ENCODE measurements at regions not wholly inside any gene's neighbourhood (a gene's known extent, or its start where the extent isn't known, plus 50 kb on each side); places are given as distances from the start of the nearest gene placed in this dataset.

DNA sequence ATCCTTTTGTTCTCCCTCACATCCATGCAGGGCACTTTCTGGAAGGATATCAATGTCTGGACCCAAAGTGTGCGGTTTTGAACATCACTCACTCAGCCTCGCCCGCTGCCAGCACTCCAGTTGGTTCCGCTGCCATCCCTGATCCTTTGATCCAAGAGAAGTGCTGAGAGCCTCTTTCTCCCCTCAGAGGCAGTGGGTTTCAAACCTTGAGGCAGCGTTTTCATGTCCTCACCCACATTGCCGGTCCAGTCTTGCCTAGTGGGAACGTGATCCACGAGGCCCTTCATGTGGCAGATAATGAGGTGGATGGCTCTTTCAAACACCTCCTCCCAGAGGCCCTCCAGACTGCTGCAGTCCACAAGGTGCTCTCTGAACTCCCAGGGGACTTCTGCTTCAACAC is 122.2 kb downstream of the ACTL8 start:
- no peak overlapping the region for H3K4me3 ChIP-seq (ENCODE audit: low read depth, low read length)
- TF ChIP-seq, protein P1, sequence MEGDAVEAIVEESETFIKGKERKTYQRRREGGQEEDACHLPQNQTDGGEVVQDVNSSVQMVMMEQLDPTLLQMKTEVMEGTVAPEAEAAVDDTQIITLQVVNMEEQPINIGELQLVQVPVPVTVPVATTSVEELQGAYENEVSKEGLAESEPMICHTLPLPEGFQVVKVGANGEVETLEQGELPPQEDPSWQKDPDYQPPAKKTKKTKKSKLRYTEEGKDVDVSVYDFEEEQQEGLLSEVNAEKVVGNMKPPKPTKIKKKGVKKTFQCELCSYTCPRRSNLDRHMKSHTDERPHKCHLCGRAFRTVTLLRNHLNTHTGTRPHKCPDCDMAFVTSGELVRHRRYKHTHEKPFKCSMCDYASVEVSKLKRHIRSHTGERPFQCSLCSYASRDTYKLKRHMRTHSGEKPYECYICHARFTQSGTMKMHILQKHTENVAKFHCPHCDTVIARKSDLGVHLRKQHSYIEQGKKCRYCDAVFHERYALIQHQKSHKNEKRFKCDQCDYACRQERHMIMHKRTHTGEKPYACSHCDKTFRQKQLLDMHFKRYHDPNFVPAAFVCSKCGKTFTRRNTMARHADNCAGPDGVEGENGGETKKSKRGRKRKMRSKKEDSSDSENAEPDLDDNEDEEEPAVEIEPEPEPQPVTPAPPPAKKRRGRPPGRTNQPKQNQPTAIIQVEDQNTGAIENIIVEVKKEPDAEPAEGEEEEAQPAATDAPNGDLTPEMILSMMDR (IDR thresholded peaks at IDR 0.05; ENCODE audit: insufficient read depth, low read length) = no peak
- no peak for DNase-seq (ENCODE audit: low read depth)

DNA sequence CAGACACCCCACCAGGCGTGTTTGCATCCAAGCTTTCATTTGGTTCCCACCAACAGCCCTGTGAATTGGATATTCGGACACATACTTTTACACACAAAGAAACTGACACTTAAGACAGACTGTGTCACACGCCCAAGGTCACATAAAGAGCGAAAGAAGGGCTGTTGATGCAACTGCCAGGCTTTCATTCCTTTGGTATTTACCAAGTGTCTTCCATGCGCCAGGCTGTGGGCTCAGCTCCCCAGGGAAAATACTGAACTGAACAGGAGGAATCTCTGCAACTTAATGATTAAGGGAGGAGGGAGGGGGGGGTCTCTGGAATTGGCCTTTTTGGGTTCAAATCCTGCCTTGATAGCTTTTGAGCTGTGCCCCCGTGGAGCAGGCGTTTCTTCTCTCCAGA is 122.8 kb downstream of the ACTL8 start:
- TF ChIP-seq, protein P1 (IDR thresholded peaks at IDR 0.05; ENCODE audit: insufficient read depth, low read length) = no peak
- H3K4me3 ChIP-seq (ENCODE audit: low read depth, low read length) = no peak overlapping the region
- peak; percentile 22 for DNase-seq (ENCODE audit: low read depth)

DNA sequence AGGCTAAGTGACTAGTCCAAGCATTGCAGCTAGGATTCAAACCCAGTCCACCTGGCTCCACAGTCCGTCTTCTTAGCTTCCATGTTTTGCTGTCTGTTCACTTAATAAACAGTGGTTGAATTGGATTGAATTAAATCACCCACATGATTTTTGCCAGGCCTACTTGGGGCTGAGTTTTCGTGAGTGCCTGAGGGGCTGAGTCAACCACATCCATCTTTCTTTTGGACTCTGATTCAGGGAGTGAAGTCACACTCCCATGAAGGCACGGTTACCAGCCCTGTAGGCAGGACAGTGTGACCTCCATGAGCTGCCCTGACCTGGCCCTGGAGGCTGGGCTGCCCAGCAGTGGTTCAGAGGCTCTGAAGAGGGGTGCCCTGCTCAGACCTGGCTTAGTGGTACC is 123.7 kb downstream of the ACTL8 start:
- TF ChIP-seq, protein P1 (IDR thresholded peaks at IDR 0.05; ENCODE audit: insufficient read depth, low read length) = no peak
- no peak overlapping the region for H3K4me3 ChIP-seq (ENCODE audit: low read depth, low read length)
- peak; percentile 80 for DNase-seq (ENCODE audit: low read depth)

DNA sequence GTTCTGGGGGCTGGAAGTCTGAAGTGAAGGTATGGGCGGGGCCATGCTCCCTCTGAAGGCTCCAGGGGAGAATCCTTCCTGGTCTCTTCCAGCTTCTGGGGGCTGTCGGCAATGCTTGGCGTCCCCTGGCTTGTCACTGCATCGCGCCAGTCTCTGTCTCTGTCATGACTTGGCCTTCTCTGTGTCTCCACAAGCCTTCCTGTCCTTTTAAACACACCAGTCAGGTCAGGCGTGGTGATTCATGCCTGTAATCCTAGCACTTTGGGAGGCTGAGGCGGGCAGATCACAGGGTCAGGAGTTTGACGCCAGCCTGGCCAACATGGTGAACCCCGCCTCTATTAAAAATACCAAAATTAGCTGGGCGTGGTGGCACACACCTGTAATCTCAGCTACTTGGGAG is 125.3 kb downstream of the ACTL8 start:
- DNase-seq (ENCODE audit: low read depth) = no peak
- TF ChIP-seq, protein P1 (IDR thresholded peaks at IDR 0.05; ENCODE audit: insufficient read depth, low read length) = no peak
- no peak overlapping the region for H3K4me3 ChIP-seq (ENCODE audit: low read depth, low read length)

DNA sequence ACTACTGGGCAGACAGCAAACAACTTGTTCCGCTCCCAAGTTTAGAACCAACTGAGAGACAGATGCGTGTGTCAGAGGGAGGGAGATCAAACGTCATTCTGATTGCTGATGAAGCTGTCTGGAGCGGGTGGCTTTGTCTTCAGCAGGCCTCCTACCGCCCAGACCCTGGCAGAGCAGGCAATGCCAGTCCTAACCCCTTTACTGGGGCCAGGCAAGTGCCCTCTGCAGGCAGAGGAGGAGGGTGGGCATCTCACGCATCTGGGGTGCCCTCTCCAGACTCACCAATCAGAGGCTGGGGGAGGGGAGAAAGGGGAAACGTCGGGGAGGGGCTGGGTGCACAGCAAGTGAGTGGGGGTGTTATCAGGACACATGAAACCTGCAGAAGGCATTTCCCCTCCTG is 126.6 kb downstream of the ACTL8 start:
- TF ChIP-seq, protein P1 (IDR thresholded peaks at IDR 0.05; ENCODE audit: insufficient read depth, low read length) = no peak
- H3K4me3 ChIP-seq (ENCODE audit: low read depth, low read length) = no peak overlapping the region
- DNase-seq (ENCODE audit: low read depth) = no peak

DNA sequence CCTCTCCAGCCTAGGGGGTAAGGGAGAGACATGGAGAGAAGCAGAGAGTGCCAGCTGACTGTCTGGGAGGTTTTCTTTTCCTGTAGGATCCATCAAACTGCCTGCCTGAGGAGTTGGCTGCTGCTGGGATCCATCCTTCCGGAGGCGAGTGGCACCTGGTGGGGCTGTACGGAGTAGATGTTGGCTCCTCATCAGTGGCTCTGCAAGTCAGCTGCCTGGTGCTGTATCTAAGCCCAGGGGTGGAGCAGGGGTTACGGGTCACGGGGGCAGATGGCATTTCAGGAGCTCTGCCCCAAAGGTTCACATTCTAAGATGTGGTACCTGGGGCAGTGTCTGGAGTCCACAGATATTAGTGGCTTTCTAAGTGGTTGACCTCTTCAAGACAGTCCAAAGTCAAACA is 128.0 kb downstream of the ACTL8 start:
- no peak for DNase-seq (ENCODE audit: low read depth)
- no peak overlapping the region for H3K4me3 ChIP-seq (ENCODE audit: low read depth, low read length)
- TF ChIP-seq, protein P1 (IDR thresholded peaks at IDR 0.05; ENCODE audit: insufficient read depth, low read length) = no peak

DNA sequence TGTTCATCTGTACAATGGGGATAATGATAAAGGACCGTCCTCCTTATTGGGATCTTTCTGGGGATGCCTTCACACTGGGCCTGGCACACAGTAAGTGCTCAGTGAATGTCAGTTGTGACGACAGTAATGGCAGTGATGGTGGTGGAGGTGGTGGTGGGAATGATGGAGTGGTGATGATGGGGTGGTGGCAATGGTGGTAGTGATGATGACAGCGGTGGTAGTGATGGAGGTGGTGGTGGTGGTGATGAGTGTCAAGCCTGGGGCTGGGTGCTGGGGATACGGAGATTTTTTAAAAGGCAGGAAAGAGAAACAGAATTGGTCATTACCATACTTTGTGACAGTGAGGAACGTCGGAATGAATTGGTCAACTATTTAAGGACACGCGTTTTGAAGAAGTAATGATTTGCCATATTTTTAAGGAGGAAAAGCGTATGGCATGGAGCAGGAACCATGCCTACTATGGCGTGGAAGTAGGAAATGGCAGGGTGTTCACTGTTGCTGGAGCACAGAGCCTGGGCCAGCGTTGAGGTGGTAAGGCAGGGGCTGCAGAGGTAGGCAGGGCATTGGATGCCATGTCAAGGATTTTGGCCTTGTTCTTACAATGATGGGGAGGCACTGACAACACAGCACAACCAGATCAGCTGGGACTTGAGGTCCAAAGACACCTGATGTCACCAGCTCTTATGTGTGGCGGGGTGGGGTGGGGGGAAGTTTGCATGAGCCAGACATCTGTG is 128.7 kb downstream of the ACTL8 start:
- no peak overlapping the region for H3K4me3 ChIP-seq (ENCODE audit: low read depth, low read length)
- no peak for DNase-seq (ENCODE audit: low read depth)
- TF ChIP-seq, protein P1 (IDR thresholded peaks at IDR 0.05; ENCODE audit: insufficient read depth, low read length) = no peak

All from fibroblast of the aortic adventitia (primary cell).